ENCODE measurements at regions not wholly inside any gene's neighbourhood (a gene's known extent, or its start where the extent isn't known, plus 50 kb on each side); places are given as distances from the start of the nearest gene placed in this dataset.

DNA sequence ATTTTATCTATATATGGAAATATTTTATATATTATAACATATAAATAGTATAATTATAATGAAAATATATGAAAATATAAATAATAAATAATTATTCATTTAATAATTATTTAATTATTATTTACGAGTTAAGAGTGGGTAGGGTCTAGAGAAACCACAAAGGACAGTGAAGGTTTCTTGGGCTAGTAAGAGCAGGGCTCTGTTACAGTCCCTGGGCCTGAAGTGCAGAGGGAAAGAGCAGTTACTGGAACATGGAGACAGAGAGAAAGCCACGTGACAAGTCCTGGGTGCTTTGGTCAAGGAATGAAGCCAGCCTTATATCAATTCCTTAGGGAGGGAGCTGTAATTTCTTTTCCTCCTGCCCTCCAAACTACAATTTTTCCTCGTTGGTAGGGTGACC, 117.2 kb upstream of the OLIG2 start:
- Mint-ChIP-seq H3K36me3 (ENCODE audit: low read depth) (no peaks in the 10 kb centered on the region), H3K9me3 (no peaks in the 10 kb centered on the region), H3K4me1 (no peaks in the 10 kb centered on the region), H3K4me3 (no peak overlapping the region), H3K27me3 (ENCODE audit: low read depth, poor library complexity) (peaks cover 12% of the 10 kb centered on the region), H3K27ac (no peak overlapping the region)
- TF ChIP-seq, protein P1, sequence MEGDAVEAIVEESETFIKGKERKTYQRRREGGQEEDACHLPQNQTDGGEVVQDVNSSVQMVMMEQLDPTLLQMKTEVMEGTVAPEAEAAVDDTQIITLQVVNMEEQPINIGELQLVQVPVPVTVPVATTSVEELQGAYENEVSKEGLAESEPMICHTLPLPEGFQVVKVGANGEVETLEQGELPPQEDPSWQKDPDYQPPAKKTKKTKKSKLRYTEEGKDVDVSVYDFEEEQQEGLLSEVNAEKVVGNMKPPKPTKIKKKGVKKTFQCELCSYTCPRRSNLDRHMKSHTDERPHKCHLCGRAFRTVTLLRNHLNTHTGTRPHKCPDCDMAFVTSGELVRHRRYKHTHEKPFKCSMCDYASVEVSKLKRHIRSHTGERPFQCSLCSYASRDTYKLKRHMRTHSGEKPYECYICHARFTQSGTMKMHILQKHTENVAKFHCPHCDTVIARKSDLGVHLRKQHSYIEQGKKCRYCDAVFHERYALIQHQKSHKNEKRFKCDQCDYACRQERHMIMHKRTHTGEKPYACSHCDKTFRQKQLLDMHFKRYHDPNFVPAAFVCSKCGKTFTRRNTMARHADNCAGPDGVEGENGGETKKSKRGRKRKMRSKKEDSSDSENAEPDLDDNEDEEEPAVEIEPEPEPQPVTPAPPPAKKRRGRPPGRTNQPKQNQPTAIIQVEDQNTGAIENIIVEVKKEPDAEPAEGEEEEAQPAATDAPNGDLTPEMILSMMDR (IDR thresholded peaks at IDR 0.05), result no peak
- no peak for DNase-seq

DNA sequence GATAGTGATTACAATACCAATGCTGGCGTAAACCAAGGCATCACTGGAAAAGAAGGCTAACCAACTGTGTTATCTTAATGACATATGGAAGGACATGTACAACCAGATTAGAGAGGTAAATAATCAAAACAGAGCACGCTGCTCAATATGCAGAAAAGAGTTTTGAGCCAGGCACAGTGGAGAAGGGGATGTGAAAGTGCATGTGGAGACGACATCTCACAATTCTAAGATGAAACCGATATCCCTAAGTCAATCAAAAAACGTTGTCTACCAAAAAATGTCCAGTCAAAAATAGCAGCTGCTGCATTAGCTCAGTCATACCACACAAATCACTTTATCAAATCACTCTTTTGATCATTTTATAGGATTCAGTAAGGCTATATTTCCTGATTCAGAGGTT, 116.3 kb upstream of the OLIG2 start:
- Mint-ChIP-seq H3K36me3 (ENCODE audit: low read depth) (no peaks in the 10 kb centered on the region), H3K4me1 (no peaks in the 10 kb centered on the region), H3K27ac (no peak overlapping the region), H3K9me3 (no peaks in the 10 kb centered on the region), H3K27me3 (ENCODE audit: low read depth, poor library complexity) (peaks cover 11% of the 10 kb centered on the region), H3K4me3 (no peak overlapping the region)
- TF ChIP-seq, protein P1 (IDR thresholded peaks at IDR 0.05), result no peak
- no peak for DNase-seq

DNA sequence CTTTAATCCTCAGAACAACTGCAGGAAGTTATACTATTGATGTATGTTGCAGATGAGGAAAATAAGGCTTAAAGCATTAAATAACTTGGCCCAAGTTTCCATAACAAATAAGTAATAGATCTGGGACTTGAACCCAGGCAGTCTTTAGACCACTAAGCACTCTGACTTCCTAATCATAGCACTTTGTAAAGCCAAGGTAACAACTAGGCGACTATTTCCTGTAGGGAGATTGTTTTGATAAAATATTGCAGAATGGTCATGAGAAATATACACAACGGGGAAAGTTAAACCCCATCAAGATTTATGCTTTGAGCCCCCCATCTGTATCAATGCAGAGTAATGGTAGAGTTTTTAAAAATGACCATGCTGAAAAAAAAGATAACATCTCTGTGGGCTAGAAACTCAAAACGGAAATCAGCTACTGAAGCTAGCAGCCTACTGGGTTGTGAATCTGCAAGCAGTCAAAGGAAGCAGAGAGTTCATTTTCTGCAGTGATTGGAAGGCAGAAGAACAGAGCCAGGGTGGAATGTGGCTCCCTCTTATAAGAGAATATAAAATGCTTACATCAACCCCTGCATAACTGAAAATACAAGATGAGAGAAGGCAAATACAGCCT, 111.2 kb upstream of the OLIG2 start:
- TF ChIP-seq, protein P1 (IDR thresholded peaks at IDR 0.05), result no peak
- H3K9me3 Mint-ChIP-seq, result peaks cover 14% of the 10 kb centered on the region
- H3K27me3 Mint-ChIP-seq (ENCODE audit: low read depth, poor library complexity), result peaks cover 14% of the 10 kb centered on the region
- H3K4me1 Mint-ChIP-seq, result no peaks in the 10 kb centered on the region
- no peak for DNase-seq
- H3K36me3 Mint-ChIP-seq (ENCODE audit: low read depth), result no peaks in the 10 kb centered on the region
- no peak overlapping the region for H3K4me3 Mint-ChIP-seq
- no peak overlapping the region for H3K27ac Mint-ChIP-seq

DNA sequence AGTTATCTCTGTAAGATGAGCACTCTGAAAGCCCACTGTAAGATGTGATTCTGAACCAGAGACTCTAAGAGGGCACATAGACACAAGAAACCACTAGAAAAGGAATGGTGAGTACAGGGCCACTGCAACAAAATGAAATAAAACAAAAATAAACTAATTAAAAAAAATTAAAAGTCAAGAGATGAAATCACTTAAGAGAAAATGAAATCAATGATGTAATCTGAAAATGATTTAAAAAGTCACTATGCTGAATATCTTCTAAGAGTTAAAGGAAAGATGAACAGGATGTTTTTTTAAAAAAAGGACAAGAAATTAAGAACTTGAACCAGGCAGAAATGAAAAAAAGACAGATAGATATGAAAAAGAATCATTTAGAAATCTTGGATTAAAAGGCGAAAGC, 110.6 kb upstream of the OLIG2 start:
- H3K4me3 Mint-ChIP-seq, result no peak overlapping the region
- TF ChIP-seq, protein P1 (IDR thresholded peaks at IDR 0.05), result no peak
- peaks cover 13% of the 10 kb centered on the region for H3K27me3 Mint-ChIP-seq (ENCODE audit: low read depth, poor library complexity)
- peaks cover 14% of the 10 kb centered on the region for H3K9me3 Mint-ChIP-seq
- H3K36me3 Mint-ChIP-seq (ENCODE audit: low read depth), result no peaks in the 10 kb centered on the region
- H3K27ac Mint-ChIP-seq, result no peak overlapping the region
- DNase-seq, result no peak
- H3K4me1 Mint-ChIP-seq, result no peaks in the 10 kb centered on the region

DNA sequence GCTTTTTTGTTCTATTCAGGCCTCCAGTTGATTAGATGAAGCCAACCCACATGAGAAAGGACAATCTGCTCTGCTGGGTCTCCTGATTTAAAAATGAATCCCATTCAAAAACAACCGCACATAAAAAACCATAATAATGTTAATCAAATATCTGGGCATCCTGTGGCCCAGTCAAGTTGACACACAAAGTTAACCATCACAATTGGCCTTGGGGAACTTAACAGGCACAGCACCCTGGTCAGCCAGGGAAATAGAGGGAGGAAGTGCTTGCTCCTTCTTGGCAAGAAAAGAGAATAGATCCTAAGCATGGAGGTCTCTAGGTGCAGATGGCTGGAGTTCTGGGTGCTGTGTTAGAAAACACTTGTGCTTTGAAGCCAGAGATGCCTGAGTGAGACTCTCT, 109.6 kb upstream of the OLIG2 start:
- H3K4me3 Mint-ChIP-seq, result no peak overlapping the region
- H3K4me1 Mint-ChIP-seq, result no peaks in the 10 kb centered on the region
- H3K9me3 Mint-ChIP-seq, result peaks cover 14% of the 10 kb centered on the region
- H3K27ac Mint-ChIP-seq, result no peak overlapping the region
- TF ChIP-seq, protein P1 (IDR thresholded peaks at IDR 0.05), result no peak
- no peak for DNase-seq
- no peaks in the 10 kb centered on the region for H3K36me3 Mint-ChIP-seq (ENCODE audit: low read depth)
- peaks cover 9% of the 10 kb centered on the region for H3K27me3 Mint-ChIP-seq (ENCODE audit: low read depth, poor library complexity)

DNA sequence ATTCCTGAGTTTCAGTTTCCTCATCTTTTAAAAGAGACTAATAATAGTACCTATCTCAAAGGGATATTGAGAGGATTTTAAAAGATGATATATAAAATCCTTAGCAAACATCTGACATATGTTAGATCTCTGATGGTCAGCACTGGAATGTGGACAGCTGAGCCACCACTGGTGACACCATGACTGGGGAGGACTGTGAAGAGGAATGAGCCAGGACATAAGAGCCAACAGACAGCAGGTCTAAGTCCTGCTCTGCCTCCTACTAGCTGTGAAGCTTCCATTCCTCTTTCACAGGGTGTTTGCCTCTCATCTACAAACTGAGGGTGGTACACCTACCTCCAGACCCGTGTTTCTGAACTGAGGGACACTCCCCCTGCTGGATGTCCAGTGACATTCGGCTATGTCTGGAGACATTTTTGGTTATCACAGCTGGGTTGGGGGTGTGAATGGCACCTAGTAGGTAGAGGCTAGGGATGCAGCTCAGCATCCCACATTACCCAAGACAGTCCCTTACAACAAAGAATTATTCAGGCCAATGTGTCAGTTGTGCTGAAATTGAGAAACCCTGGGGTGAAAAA, 109.1 kb upstream of the OLIG2 start:
- no peak overlapping the region for H3K4me3 Mint-ChIP-seq

More for the DNA sequence above, 109.1 kb upstream of the OLIG2 start:
- no peaks in the 10 kb centered on the region for H3K4me1 Mint-ChIP-seq
- DNase-seq, result no peak
- H3K27ac Mint-ChIP-seq, result no peak overlapping the region
- H3K36me3 Mint-ChIP-seq (ENCODE audit: low read depth), result no peaks in the 10 kb centered on the region
- peaks cover 14% of the 10 kb centered on the region for H3K9me3 Mint-ChIP-seq
- TF ChIP-seq, protein P1 (IDR thresholded peaks at IDR 0.05), result no peak
- peaks cover 10% of the 10 kb centered on the region for H3K27me3 Mint-ChIP-seq (ENCODE audit: low read depth, poor library complexity)
